GM11168 (cell line): ENCODE measurements at regions not wholly inside any gene's neighbourhood (a gene's known extent, or its start where the extent isn't known, plus 50 kb on each side); places are given as distances from the start of the nearest gene placed in this dataset.

Source experiments
- in situ Hi-C: fragments of 300-500 bp; cut with MboI; formaldehyde crosslinking; loops from one replicate; pipeline ENCODE4 v1.12.0; 2022; ENCODE audit warnings: low sequenced_read_pairs; ENCODE audit not compliant: unreplicated experiment

DNA sequence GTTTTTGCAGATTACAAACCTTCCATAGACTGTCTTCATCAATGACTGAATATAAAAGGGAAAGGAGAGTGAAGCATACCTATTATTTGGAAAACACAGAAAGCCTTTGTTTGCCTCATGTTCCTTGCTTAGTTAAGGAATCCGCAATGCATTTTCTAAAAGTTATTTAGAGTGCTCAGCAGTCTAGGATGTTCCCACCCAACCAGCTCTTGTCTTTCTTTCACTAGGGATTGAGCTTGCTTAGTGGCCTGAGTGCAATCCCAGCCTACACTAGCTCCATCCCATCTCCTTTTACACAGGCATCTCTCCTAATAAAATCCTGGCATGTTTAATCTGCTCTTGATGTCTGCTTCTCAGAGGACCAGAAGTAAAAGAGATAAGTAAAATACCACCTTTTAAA is 850.5 kb upstream of the GJE1 start:
- in situ Hi-C loops, result no loop called here

DNA sequence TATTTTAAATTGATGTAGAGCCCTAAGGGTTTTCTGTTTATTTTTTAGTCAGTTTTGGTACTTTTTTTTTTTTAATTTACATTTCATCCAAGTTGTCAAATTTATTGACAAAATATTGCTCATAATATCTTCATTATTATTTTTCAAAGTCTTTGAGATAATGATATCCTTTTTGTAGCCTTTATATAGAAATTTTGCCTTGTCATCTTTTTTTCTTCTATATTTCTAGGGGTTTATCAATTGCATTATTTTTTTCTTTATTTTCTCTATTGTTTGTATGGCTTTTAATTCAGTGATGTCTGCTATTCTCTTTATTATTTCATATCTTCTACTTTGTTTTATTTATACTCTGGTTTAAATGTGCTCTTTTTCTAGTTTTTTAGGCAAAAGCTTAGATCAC is 863.0 kb upstream of the GJE1 start:
- in situ Hi-C loops, result no loop called here

DNA sequence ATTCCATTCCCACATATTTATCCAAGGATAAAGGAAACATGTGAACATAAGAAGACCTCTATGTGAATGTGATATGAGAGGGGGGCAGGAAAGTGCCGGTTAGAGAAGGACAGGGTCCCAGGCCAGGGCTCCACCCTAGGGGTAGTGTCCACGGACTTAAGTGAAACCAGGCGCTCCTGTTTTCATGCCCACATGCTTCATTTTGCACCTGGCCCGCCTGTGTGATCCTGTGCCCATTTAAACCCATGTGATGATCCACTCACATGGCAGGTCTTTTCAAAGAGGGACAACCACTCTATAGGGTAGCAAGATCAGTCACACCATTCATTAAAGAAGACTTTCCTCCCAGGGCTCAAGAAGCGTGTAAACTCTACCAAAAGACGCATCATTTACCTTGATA is 865.3 kb upstream of the GJE1 start:
- in situ Hi-C loops, result no loop called here

DNA sequence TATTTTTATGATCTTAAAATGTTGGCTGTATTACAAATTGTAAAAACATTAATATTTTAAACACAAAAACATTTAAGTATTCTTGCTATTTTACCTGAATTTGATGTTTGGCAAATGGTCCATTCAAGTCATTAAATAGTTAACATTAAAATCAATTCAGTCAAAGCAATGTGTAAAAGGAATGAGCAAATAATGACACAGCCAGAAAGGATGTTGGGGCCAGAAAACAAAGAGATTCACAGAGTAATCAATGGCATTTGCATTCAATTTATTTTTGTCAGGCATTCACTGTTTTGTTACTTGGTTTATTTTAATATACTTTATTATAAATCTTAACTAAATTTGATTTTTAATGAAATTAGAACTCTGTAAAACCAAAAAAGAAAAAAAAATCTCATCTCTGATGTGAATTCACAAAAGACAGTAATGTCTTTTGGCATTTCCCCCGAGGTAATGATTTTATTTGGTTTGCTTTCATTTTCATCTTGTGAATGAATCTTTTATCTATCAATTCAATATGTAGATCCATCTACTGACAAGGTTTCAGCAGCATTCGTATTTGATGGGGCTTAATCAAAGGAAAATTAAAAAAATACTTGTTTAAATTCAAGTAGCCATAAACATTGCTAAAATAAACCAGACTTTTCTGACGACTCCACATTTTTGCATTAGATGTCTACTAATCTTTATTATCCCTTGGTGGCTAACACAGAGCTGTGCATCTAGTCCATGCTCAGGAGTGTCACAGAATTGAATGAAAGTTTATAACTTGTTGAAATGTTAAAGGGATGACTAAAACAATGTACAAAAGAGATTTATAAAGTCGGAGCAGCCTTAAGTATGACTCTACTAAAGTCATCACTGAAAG is 866.7 kb upstream of the GJE1 start:
- in situ Hi-C loops, result no loop called here

DNA sequence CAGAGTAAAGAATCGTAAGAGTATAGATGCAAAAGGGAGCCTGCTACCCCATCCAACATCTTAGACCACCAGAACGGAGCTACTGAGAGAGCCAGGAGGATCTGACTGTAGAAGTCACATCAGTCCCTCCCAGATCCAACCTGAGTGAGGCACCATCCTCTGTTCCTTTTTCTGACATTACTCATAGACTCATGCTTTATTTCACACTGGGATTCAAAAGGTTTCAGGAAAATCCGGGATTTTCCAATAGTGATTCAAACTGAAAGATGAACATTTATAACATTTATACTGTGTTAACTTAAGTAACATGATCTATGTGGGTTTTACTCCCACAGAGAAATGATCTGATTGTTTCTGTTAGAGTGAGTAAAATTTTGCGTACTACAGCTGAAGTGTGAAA is 868.6 kb upstream of the GJE1 start:
- in situ Hi-C loops, result no loop called here

DNA sequence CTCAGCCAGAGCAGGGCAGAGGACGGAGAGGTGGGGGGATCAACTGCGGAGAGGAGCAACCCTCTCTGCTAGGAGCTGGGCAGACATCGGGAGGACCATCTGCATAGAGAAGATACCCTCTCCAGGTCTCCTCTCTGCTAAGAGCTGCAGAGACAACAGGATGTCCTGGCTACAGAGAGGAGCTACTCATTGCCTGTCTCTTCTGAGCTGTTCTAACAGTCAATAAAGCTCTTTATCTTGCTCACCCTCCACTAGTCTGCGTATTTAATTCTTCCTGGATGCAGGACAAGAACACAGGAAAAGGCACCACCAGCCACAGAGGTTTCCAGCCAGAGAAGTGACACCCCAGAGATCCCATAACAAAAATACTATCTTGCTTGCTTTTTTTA is 871.1 kb upstream of the GJE1 start:
- in situ Hi-C loops, result no loop called here

DNA sequence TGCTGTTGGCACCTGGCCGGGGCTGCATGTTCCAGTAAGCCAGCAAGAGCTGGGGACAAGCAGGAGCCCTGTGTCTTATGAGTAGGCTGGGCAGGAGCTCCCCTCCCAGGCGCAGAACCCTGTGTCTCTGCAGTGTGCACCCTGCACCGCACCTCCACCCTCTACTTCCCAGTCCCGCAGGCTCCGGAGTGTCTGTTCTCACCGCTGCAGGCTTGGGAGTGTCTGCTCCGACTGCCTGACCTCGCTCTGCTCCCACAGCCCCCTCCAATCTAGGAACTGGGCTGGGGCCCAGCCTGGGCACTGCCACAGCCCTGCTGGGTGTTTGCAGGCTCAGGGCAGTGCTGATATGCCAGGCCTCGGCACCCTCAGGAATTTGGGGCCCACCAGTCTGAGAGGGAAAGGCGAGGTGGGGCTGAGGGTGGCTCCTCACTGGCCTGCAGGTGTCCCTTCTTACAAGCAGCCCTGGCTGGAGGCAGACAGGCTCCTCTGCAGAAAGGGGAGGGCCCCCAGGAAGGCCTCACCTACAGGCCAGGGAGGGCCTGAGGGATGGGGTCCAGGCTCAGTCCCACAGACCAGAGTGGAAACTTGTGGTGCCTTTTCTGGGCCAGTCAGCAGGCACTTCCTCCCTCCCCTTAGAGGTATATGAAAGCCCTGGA is 871.6 kb upstream of the GJE1 start:
- in situ Hi-C loops, result no loop called here

DNA sequence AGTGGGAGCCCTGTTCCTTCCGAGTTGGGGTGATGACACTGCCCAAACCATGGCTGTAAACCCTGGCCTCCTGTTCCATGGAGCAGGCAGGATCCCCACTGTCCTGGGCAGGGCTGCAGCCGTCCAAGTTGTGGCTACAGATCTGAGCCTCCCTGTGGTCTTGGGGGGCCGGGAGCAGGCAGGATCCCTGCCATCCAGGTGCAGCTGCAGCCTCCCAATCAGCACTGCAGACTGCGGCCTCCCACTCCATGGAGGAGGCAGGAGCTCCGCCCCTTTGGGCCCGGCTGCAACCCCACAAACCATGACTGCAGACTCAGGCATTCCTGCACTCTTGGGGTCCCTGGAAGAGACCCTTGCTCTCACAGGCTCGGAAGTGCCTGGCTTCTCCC is 872.1 kb upstream of the GJE1 start:
- in situ Hi-C loops, result no loop called here

DNA sequence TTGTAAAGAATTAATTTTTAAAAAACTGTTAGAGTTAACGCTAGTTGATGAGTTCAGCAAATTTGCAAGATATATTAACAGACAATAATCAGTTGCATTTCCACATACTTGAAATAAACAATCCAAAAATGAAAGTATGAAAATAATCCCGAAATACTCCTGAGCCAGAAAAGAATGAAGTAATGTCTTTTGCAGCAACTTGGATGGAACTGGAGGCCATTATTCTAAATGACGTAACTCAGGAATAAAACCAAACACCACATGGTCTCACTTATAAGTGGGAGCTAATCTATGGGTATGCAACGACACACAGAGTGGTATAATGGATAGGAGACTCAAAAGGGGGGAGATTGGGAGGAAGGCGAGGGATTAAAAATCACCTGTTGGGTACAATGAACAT is 872.9 kb upstream of the GJE1 start:
- in situ Hi-C loops, result no loop called here

DNA sequence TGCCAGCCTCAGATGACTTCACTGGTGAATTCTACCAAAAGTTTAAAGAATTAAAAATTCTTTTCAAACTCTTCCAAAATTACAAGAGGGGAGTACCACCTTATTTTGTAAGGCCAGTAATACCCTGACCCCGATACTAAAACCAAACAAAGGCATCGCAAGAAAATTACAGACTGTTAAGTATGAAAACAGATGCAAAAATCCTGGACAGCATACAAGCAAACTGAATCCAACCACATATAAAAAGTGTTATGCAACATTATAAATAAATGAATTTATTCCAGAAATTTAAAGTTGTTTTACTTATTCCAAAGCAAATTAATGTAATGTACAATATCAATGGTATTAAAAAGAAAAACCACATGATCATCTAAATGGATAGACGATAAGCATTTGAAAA is 873.6 kb upstream of the GJE1 start:
- in situ Hi-C loops, result no loop called here

DNA sequence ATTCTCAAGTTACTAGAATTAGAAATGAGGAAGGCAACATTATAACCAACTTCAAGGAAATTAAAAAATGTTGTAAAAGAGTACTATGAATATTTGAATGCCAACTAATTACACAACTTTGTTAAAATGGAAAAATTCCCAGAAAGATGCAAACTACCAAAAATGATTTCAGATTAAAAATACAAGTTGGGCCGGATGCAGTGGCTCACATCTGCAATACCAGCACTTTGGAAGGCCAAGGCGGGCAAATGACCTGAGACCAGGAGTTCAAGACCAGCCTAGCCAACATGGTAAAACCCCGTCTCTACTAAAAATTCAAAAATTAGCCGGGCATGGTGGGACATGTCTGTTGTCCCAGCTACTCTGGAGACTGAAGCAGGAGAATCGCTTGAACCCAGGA is 874.2 kb upstream of the GJE1 start:
- in situ Hi-C loops, result no loop called here

DNA sequence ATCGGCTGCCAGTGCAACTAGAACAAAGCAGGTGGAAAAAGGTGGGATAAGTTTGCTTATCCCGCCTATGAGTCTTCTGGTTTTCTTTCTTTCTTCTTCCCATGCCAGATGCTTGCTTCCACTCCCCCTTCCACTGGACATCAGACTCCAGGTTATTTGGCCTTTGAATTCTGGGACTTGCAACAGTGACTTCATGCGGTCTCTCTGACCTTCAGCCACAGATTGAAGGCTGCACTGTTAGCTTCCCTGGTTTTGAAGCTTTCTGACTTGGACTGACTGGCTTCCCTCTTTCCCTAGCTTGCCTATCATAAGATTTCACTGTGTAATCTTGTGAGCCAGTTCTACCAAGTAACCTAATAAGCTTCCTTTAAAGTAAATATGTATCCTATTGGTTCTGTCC is 878.4 kb upstream of the GJE1 start:
- in situ Hi-C loops, result no loop called here

DNA sequence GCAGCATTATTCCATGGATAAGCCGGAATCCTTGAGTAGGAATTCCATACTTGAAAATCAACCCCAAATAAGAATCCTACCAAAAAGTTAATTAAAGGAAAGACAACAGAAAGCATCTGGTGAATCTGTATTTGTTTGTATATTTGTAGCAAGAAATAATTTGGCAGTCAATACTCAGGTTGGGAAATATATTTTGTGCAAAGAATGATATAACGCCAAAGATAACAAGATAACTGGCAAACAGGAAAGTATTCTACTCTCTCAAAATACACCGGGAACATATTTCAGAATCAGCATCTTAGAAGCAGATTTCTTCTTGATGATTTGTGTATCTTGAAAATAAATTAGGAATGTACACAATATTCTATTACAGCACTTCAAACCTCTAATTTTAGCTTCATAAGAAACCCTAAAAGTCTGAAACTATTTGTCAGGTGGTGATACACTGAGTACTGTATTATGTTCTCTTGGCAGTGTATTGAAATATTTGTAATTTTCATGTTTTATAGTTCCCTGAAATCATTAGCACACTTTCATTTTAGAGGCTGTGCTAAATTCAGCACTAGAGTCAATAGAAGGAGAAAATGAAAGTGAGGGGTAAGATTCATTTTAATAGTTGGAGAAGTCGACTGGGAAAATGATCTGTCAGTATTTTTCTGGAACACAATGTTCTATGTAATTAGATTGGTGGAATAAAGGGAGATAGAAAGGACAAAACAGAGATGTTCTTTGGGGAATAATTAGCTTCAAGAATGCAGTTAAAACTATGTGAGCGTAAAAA is 879.7 kb upstream of the GJE1 start:
- in situ Hi-C loops, result no loop called here

DNA sequence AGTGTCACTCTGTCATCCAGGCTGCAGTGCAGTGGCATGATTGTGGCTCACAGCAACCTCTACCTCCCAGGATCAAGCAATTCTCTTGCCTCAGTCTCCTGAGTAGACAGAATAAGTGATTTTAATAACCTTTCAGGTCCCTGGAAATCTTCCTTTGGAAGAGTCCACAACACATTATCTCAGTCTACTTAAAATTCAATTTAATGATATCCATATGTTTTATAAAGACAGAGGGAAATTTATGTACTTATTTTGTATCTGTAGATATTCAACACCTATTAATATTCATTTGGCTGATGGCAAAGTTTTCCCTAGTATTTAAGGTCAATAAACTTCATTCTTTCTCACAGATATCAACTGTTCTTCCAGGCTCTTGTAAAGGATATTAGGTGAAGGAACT is 881.4 kb upstream of the GJE1 start:
- in situ Hi-C loops, result no loop called here

DNA sequence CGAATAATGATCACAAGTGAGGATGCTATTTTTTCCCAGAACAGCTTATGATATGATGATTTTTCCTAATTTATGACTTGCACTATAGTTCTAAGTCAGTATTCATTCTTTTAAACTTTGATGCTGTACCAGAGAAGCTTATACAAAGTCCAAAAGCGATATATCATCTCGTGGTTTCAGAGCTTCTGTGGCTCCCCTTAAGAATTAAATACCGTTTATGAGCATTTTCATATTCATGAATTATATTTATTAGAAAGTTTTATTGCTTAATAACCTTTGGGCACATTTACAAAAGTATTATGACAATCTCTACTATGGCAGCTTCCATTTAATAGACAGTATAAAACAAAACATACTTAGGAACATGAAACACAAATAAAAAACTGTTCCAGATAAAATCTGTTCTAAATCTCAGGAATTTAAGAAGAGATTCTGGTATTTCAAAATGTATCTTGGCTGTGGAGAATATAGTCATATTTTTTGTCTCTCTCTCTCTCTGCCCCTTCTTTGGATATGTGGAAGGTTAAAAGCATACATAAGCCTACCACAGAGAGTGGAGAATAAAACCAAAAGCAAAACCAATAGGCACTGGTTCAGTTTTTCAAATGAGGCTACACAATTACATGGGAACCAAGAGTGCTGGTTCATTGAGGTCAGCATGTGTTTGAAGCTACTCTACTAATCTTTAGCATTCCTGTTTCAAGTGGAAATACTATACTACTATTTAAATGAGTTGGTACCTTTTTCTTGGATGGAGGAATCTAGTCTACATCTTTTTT is 884.5 kb upstream of the GJE1 start:
- in situ Hi-C loops, result no loop called here

DNA sequence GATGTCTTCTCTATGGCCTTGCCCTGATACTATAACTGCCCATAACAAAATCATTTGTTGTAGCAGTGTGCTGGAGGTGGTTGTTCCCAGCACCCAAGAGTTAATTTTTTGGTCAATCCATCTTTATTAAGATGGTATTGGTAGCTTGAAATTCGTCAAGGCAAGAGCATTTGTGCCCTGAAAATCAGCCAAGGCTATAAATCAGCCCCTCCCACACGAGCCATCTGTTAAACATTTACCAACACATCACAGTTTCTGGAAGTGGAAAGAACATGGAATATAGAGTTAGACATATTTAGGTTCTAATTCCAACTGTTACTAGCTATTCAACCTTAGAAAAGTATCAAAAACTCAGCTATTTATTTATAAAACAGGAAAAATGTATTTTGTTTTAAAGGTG is 888.4 kb upstream of the GJE1 start:
- in situ Hi-C loops, result no loop called here

DNA sequence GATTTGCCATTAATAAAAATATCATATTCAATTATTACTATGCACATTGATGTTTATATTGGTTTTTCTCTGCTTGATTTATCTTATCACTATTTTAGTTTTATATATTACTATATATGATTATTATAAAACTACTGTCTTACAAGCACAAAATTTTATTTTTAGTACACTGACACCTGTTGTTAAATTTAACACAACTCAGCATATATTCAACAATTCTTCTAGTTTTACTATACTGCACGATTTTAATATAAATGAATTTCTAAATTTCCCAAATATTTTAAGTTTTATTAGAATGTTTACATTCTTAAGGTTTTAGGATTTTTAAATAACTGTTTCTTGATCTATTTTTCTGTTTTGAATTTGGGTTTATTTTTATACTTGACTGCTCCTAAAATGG is 889.8 kb upstream of the GJE1 start:
- in situ Hi-C loops, result no loop called here

DNA sequence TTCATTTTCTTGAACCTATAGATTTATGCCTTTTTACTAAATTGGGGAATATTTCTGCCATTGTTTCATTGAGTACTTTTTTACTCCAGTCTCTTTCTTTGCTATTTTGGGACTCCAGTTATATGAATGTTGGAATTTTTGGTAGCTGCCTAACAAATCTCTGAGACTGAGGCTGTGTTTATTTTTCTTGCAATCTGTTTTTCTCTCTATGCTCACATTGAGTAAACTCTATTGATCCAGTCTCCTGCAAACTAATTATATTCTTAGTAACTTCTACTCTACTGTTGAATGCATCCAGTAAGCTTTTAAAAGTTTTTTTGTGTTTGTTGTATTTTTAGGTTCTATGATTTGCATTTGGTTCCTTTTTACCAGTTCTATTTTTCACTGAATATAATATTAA is 903.4 kb upstream of the GJE1 start:
- in situ Hi-C loops, result no loop called here

DNA sequence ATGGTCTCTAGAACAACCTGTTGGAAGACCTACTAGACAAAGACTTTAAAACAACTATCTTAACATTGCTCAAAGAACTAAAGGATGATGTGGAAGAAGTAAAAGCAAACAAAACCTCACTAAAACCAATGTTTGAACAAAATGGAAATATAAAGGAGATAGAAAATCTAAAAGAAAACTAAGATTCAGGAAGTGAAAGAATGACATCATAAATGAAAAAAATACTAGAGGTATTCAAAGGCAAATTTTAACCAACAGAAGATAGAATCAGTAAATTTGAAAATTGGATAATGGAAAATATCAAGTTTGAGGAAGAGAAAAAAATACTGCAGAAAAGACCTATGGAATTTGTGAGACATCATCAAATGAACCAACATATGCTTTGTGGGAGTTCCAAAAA is 914.1 kb upstream of the GJE1 start:
- in situ Hi-C loops, result no loop called here

DNA sequence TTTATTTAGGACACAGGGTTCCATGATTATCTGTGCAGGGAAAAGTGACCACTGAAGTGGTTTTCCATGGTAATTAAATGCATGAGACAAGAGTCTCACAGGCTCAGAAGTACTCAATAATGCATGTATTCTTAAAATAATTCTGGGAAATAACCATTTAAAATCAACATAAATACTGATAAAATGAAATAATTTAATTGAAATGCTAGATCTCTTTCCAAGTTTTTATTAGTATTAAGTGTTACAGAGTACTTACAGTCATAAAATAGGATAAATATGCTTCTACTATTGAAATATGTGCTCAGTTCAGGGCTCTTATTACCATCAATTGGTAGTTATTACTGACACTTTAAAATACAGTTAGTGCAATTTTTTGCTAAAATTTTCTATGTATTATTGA is 916.0 kb upstream of the GJE1 start:
- in situ Hi-C loops, result no loop called here

DNA sequence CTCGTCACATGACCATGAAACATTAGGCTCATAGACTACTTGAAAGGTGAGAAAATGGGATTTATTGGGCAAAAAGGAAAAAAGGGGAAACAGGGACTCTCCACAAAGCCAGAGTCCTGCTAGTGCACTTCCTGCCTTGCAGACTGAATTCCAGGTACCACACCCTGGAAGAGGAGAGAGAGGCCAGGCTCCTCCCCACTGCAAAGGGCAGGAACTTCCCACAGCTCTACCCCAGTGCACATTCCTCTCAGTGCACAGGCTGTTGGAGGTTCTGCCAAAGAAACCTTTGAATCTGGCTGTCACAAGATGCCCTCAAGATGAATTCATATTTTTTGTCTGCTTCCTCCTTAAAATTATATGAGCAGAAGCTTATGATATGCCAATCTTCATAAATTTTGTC is 920.4 kb upstream of the GJE1 start:
- in situ Hi-C loops, result no loop called here
